Nephron progenitor cell (in vitro differentiated cells): ENCODE measurements at regions not wholly inside any gene's neighbourhood (a gene's known extent, or its start where the extent isn't known, plus 50 kb on each side); places are given as distances from the start of the nearest gene placed in this dataset.
"Not testable (repeated sequence)": the region's sequence is repeated elsewhere in the genome, so short reads cannot be mapped to it uniquely, and the experiment has no call there.

Experiments used
- DNase-seq: peaks from one replicate; pipeline ENCODE4 v3.0.0; 2021
- H3K27ac Mint-ChIP-seq: 2 replicates; pipeline ENCODE4 v1.8.0; 2021; ENCODE audit warnings: mild to moderate bottlenecking, moderate library complexity, mixed read lengths
- H3K27me3 Mint-ChIP-seq: 2 replicates; pipeline ENCODE4 v1.8.0; 2021; ENCODE audit warnings: mild to moderate bottlenecking, low read depth, mixed read lengths; ENCODE audit not compliant: poor library complexity
- H3K36me3 Mint-ChIP-seq: 2 replicates; pipeline ENCODE4 v1.8.0; 2021; ENCODE audit warnings: low read depth, mixed read lengths
- H3K4me1 Mint-ChIP-seq: 2 replicates; pipeline ENCODE4 v1.8.0; 2021; ENCODE audit warnings: mixed read lengths
- H3K4me3 Mint-ChIP-seq: 2 replicates; pipeline ENCODE4 v1.8.0; 2021; ENCODE audit warnings: mild to moderate bottlenecking, moderate library complexity, mixed read lengths
- H3K9me3 Mint-ChIP-seq: 2 replicates; pipeline ENCODE4 v1.8.0; 2021; ENCODE audit warnings: mild to moderate bottlenecking, moderate library complexity, mixed read lengths
- TF ChIP-seq, protein P1 (sequence below): fragments of 200-600 bp; sonication (generic); IDR thresholded peaks from 2 replicates; pipeline ENCODE4 v1.5.0; 2021; ENCODE audit warnings: antibody characterized with exemption

DNA sequence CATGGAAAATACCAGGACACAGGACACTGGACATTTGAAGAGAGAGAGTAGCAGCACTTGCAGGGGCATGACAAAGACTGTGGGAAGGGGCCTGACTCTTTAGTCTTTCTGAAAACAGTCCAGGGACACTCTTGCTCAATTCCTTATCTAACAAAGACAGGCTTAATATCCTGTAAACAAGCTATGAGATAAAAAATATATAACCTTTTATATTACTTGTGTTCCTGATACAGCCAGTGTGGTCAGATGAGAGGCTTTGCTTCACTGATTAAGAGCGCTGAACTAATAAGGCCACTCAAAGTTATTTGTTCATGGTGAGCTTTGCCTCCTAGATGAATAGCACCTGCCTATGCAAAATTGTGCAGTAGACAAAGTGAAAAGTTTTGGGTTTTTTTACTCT is 518.7 kb downstream of the LRRC70 start:
- H3K27ac Mint-ChIP-seq, result no peak overlapping the region
- TF ChIP-seq, protein P1, sequence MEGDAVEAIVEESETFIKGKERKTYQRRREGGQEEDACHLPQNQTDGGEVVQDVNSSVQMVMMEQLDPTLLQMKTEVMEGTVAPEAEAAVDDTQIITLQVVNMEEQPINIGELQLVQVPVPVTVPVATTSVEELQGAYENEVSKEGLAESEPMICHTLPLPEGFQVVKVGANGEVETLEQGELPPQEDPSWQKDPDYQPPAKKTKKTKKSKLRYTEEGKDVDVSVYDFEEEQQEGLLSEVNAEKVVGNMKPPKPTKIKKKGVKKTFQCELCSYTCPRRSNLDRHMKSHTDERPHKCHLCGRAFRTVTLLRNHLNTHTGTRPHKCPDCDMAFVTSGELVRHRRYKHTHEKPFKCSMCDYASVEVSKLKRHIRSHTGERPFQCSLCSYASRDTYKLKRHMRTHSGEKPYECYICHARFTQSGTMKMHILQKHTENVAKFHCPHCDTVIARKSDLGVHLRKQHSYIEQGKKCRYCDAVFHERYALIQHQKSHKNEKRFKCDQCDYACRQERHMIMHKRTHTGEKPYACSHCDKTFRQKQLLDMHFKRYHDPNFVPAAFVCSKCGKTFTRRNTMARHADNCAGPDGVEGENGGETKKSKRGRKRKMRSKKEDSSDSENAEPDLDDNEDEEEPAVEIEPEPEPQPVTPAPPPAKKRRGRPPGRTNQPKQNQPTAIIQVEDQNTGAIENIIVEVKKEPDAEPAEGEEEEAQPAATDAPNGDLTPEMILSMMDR, result no peak
- no peak overlapping the region for H3K4me3 Mint-ChIP-seq
- H3K36me3 Mint-ChIP-seq, result no peaks in the 10 kb centered on the region
- DNase-seq, result no peak
- peaks cover 4% of the 10 kb centered on the region for H3K27me3 Mint-ChIP-seq
- no peaks in the 10 kb centered on the region for H3K4me1 Mint-ChIP-seq
- H3K9me3 Mint-ChIP-seq, result no peaks in the 10 kb centered on the region

DNA sequence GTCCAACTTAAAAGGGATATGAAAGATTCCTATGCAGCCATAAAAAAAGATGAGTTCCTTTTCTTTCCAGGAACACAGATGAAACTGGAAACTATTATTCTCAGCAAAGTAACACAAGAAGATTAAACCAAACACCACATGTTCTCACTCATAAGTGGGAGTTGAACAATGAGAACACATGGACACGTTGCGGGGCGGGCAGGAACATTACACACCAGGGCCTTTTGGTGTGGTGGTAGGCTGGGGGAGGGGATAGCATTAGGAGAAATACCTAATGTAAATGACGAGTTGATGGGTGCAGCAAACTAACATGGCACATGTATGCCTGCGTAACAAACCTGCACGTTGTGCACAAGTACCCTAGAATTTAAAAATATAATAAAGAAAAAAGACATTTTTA is 516.1 kb downstream of the LRRC70 start:
- no peak for DNase-seq
- Mint-ChIP-seq H3K36me3 (no peaks in the 10 kb centered on the region), H3K27ac (no peak overlapping the region), H3K4me1 (no peaks in the 10 kb centered on the region), H3K4me3 (no peak overlapping the region), H3K27me3 (peaks cover 4% of the 10 kb centered on the region), H3K9me3 (no peaks in the 10 kb centered on the region)
- TF ChIP-seq, protein P1, result no peak

DNA sequence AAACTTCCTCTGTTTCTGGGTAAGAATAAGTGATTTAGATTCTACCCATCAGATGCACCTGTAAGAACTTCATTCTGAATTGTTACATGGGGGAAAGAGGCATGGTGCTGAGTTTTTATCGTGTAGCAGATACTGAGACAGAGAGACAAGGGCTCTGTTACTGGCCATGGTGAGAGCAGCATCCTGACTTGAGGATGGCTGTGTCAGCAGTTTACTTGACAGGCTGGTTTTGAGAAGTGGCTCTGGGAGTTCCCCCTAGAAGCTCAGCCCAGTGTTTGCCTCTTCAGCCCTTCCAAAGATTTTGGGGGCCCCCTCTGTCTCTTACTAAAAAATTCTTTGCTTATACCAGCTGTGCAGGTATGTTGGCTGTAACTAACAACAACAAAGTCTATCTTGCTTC is 510.5 kb downstream of the LRRC70 start:
- Mint-ChIP-seq H3K27ac (no peak overlapping the region), H3K4me3 (no peak overlapping the region), H3K36me3 (no peaks in the 10 kb centered on the region), H3K9me3 (peaks cover 6% of the 10 kb centered on the region), H3K27me3 (no peaks in the 10 kb centered on the region), H3K4me1 (no peaks in the 10 kb centered on the region)
- DNase-seq, result no peak
- TF ChIP-seq, protein P1, result no peak

DNA sequence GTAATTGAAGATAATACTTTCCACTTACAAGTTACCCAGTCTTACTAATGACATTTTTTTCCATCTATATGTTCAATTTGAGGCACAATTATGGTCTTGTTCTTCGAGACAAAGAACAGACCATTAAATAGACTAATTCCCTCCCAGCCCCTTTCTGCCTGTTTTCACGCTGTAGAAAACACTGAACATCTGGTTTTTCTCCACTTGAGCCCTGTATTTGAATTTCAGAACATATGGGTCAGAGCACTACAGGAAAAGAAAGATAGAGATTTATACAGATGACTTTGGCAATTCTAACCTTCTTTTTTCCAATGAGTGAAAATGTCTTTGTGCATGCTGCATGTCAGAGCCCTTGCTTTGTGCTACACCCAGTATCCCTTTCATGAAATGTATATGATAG is 506.9 kb downstream of the LRRC70 start:
- no peak for DNase-seq
- TF ChIP-seq, protein P1, result no peak
- H3K4me3 Mint-ChIP-seq, result no peak overlapping the region
- peaks cover 6% of the 10 kb centered on the region for H3K9me3 Mint-ChIP-seq
- no peaks in the 10 kb centered on the region for H3K4me1 Mint-ChIP-seq
- H3K27me3 Mint-ChIP-seq, result no peaks in the 10 kb centered on the region
- no peaks in the 10 kb centered on the region for H3K36me3 Mint-ChIP-seq
- no peak overlapping the region for H3K27ac Mint-ChIP-seq

DNA sequence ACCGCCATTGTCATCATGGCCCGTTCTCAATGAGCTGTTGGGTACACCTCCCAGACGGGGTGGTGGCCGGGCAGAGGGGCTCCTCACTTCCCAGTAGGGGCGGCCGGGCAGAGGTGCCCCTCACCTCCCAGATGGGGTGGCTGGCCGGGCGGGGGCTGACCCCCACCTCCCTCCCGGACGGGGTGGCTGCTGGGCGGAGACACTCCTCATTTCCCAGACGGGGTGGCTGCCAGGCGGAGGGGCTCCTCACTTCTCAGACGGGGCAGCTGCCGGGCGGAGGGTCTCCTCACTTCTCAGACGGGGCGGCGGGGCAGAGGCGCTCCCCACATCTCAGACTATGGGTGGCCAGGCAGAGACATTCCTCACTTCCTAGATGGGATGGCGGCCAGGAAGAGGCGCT is 505.1 kb downstream of the LRRC70 start:
- not testable (repeated sequence) for H3K27ac Mint-ChIP-seq, DNase-seq, H3K36me3 Mint-ChIP-seq, H3K4me1 Mint-ChIP-seq, H3K9me3 Mint-ChIP-seq, H3K27me3 Mint-ChIP-seq, H3K4me3 Mint-ChIP-seq

DNA sequence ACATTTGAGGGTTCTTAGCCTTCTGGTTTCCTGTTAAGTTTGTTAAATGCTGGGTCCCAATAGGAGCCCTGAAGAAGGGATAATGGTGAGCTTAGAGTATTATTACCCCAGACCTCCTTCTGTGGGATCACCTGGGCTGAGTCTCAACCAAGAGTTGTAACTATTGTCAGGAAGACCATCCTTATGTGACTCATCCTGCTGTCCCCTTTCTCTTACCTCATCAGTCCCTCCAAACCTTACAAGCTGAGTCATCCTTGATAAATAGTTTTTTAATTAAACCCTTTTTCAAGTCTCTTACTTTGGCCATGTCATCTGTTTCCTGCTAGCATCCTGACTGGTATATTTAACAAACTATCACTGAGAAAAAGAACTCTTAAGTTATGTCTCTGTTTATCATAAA is 502.8 kb downstream of the LRRC70 start:
- Mint-ChIP-seq H3K27me3 (peaks cover 9% of the 10 kb centered on the region), H3K27ac (no peak overlapping the region), H3K36me3 (no peaks in the 10 kb centered on the region), H3K4me1 (no peaks in the 10 kb centered on the region), H3K4me3 (no peak overlapping the region), H3K9me3 (peaks cover 6% of the 10 kb centered on the region)
- no peak for DNase-seq
- TF ChIP-seq, protein P1, result no peak

DNA sequence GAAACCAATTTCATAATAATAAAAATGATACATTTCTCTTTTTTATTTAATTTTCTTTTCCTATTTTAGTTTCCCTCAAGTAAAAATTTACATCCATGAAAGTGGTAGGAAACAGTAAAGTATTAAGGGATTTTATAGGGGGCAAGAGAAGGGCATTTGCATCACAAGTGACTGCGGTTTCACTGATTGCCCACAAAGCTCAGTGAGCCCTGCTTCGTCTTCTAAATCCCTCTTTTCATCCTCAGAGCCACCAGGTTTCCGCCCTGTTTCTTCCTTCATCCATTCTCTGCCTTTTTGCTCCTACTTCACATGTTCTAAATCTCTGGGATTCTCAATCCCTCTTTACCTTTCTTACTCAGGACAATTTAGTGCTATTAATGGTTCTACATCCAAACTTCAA is 491.4 kb downstream of the LRRC70 start:
- Mint-ChIP-seq H3K9me3 (no peaks in the 10 kb centered on the region), H3K27ac (no peak overlapping the region), H3K4me1 (no peaks in the 10 kb centered on the region), H3K4me3 (no peak overlapping the region), H3K36me3 (no peaks in the 10 kb centered on the region), H3K27me3 (peaks cover 6% of the 10 kb centered on the region)
- TF ChIP-seq, protein P1, result no peak
- DNase-seq, result no peak
